Left renal pelvis (tissue), 4 donors: ENCODE measurements at regions not wholly inside any gene's neighbourhood (a gene's known extent, or its start where the extent isn't known, plus 50 kb on each side); places are given as distances from the start of the nearest gene placed in this dataset.

ENCODE experiments used
- DNase-seq, 4 donors: peaks; one replicate each; pipeline ENCODE4 v3.0.0-alpha.2; 2013; ENCODE audit warnings: low read depth in 4 of 4, low spot score in 3 of 4

DNA sequence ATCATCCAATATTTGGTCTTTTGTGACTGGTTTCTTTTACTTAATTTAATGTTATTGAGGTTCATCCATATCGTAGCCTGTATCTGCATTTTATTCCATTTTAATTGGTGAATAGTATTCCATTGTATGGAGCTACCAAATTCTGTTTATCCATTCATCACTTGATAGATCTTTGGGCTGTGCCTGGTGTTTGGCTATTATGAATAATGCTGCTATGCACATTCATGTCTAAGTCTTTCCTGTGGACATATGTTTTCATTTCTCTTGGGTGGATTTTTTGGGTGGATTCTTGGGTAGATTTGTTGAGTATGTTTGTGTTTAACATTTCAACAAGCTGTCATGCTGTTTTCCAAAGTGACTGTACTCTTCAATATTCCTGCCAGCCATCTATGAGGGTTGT is 52.5 kb upstream of the NEDD4L start:
- DNase-seq, result no peak

DNA sequence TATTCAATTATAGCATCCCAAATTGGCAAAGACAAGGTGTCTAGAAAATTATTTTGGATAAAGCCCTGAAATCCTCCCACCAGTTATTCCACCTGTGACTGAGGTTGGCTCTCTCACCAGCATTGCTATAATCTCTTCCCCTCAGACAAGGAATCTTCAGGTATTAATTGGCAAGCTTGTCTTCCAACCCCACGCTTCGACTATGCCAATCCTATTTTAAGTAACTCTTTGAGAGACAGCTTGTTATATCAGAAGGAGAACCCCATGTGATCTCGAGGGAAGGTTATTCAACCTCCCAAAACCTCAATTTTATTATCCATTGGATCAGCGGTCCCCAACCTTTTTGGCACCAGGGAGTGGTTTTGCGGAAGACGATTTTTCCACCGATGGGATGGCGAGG is 54.5 kb upstream of the NEDD4L start:
- DNase-seq, result no peak

DNA sequence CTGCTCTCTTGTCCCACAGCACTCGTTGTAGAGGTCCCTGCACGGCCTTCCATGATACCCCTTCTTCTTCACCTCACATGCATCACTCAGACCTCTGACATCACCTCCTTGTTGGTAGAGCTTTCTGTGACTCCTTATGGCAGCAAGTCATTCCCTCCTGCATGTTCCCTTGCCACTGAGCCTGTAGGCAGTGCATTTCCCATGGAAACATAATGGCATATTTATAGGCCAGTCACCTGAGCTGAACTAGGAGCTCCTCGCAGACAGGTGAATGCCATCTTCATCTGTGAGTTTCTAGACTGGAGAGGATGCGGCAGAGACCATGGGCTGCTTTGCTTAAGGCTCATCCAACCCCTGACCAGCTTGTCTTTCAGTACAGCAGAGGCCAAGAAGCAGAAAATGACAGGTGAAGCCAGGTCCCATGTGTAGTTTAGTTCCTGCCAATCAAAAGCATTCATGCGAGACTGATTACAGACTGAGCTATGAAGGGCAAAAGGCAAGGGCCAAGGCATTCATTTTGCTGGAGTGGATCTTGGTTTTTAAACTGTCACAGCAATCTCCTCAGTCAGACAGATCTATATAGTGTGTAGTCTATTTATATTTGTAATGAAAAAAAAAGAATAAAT is 59.4 kb upstream of the NEDD4L start:
- peak in 2 of 4 donors; percentile 10 to 19 for DNase-seq

DNA sequence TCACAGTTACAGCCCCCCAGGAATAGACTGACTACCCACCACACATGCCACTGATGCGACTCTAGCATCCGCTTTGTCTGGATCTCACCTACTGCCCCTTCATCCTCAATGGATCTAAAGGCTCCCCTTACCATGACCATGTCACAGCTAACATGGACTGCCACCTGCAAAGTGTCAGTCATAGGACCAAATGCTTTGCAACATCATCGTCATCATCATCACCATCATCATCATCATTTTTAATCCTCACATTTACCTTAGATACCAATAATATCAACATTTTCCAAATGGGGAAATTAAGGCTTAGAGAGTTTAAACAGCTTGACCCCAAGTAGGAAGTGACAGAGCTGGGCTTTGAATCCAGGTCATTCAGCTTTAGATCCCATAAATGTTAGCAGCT is 60.1 kb upstream of the NEDD4L start:
- no peak for DNase-seq

DNA sequence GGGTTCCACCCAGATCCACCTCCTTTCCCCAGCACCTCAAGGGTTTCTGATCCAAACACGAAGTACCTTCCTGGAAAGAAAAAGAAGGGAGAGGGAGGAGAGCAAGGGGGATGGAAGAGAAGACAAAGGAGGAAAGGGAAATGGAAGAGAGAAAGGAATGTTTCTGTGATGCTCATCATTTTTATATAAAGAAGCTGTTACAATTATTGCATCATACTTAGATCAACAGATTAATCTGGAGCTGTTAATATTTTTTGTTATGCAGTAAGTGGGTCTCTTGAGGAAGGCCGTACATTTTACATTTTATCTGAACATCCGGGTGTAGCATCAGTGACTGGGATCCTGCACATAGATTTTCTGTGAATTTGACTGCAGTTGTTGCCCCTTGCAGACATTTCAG is 60.6 kb upstream of the NEDD4L start:
- DNase-seq, result no peak

DNA sequence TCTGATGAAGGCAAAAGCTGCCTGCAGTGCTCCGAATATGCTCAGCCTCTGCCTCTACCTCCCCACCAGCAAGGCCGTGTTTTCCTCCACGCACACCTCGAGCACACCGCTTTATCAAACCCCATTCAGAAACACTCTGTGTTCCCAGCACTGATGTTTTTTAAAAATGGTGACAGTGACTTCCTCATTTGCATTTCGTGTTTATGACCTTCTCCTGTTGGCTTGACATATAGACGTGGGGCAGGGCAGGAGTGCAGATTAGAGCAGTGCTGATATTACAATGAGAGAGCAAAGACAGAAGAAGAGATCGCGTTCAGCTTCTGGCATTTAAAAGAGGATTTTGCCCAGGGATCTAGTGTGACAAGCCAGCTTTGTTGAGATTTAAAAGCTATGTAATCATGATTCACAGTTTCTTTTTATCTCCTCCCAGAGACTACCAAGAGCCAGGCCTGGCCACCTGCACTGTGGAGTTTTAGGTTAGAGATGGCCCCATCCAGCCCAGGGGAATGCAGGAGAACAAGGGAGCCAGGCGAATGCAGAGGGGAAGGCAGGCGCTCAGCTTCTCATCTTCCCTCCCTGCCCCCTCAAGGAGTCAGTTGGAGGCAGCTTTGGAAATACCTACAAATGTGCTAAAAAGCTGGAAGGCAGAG is 61.5 kb upstream of the NEDD4L start:
- DNase-seq, result no peak

DNA sequence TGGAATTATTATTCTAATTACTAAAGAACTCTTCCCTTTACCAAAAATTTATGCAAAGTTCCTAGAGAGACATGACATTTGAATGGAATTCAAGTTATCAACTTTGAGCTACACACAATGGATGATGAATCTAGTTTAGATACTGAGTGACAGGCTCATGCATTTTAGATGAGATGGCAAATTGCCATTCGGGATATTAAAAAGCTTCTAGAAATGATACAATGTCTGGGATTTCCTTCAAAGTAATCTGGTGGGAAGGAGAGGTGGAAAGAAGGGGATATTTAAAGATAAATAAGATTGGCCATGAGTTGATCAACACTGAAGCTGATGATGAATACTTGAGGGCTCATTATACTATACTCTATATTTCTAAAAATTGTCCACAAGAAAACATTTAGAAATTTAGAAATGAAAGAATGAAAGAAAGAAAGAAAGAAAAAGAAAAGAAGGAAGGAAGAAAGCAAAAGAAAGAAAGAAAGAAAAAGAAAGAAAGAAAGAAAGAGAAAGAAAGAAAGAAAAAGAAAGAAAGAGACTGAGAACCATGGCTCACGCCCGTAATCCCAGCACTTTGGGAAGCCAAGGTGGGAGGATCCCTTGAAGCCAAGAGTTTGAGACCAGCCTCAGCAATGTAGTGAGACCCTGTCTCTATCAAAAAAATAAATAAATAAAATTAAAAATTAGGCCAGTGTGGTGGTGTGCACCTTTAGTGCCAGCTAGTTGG is 62.6 kb upstream of the NEDD4L start:
- DNase-seq, result no peak

DNA sequence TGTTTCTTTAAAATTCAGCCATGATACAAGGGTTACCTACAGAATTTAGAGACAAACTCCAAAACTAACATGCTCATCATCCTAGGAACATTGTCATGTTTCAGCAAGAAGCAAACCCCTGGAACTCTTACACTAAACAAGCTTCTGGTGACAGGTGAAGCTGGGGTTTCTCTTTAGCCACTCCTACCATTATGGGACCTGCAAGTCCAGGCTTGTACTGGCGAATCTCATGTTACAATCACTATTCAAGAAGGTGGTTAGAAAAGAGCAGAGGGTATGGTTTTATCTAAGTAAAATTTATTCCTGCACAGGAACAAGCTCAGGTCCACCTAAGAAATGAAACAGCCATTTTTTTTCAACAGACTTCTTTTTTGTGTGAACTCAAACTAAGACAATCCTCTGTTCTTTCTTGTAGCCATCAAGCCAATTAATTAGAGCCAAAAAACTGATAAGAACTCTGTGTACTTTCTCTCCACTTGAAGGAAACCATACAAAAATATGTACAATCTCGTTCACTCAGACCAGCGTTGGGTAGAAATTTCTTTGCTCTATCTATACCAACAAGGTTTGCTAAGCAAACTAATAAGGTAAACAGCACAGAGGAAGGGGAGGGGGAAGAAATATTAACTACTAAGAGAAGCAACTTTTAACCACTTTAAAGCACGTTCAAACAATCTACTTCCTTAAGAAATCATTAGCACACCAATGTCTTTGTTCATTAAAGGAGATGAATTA is 63.3 kb upstream of the NEDD4L start:
- no peak for DNase-seq

DNA sequence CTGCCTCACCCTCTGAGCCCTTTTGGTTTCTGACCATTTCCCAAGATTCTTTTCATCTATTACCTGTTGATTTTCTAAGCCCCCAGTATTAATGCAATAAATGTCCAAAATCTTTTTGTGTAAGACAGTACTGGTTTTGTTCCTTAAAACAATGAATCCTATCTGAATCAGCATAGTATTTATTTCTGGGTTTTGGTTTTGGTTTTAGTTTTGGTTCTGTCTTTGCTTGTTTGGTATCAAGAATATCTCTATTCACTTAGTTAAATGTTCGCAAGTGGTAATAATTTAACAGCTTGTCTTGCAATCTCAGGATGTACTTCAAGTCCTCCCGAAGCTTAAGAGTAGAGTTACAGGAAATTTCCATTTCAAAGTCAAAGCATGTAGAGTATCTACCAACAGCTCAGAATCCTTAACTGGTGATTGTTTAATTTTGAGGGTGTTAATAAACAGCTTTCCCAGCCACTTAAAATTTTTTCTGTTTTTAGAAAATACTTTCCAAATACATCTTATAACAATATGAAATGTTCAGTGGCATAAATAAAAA is 67.7 kb upstream of the NEDD4L start:
- DNase-seq, result no peak

DNA sequence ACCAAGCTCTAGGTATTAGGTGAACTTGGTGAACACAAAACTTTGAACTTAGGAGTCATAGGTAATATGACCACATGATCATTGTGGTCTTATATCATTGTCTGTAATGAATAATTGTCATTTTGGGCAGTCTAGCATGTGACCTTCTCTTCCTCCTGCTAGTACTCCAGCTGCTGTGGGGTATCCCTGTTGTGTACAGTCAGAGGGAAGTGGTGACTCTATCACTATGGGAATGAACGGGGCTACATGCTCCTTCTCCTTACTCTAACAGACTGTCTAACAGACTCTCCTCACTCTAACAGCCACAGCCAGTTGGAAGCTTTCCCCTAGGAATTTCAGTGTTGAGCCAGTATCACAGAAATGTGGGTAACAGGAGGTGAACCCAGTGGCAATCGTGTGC is 68.2 kb upstream of the NEDD4L start:
- DNase-seq, result no peak

DNA sequence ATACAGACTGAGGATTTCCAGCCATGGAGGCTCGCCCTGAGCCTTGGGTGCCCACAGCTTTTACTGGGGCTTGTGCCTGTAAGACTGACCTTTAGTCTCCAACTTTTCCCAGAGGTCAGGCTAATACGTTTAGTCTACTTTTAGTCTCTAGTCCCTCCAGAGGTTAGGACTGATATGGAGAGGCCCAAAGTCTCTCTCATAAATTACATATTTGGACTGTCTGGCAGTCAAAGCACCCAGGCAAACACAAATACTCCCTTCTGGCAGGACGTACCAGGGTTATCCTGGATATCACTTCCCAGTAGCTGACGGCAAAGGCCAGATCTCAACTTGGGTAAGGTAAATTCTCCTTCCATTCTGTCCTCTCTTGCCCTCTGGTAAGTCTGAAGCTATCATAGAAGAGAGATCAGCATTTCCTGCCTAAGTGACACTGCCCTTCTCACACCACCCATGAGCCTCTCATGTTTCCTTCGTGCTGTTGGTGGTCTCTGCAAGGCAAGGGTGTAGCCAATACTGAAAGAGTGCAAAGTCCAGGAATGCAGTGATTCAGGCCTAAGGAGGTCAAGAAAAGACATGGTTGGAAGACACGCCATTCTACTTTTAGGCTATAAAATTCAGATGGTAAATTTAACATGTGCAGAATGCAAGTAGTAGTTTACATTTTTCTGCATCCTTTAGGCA is 69.3 kb upstream of the NEDD4L start:
- no peak for DNase-seq

DNA sequence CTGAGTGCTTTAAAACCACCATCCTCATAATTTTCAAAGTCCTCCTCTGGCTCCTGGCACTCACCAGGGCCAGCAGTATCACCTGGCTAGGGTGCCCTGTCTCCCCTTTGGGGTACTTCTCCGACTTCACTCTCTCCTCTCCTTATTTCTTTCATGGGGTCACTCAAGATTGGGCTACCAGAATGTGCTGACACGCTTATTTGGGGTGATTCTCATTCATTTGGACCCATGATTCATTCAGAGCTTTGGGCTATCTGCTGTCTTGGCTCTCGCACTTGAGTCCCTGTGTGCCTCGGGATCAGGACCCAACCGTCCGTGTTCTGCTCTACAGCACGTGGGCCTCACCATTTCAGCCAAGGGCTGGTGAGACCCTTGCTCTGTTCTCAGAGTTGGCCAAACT is 70.1 kb upstream of the NEDD4L start:
- no peak for DNase-seq

DNA sequence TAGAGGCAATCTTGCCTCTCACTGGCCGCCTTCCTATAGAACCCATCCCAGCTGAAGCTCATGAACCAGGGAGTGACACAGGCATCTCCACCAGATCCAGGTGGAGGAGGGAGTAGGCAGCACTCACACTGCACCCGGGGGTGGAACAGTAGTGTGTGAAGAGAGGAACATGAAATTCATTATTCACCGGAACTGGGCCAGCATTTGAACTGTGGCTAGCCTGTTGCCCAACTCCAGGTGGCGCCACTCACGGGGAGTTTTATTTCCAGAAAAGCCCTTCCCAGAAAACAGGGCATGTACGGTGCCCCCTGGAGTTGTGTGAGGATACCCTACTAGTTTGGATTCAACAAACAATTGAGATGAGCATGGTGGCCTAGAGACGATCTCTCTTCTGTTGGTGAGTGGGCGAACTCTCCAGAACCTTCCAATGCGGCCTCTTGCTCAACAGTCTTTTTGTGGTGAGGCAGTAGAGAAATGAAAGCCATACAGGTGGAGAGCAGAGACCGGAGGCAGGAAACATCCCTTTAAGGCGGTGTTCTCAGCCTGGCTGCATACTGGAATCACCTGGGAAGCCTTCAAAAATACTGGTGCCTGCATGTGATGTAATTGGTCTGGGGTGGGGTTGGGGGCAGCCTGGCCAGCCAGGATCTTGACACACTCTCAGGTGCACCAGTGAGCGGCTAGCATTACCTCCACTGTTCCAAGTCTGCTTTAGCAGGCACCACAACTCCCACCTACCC is 73.5 kb upstream of the NEDD4L start:
- DNase-seq, result no peak

DNA sequence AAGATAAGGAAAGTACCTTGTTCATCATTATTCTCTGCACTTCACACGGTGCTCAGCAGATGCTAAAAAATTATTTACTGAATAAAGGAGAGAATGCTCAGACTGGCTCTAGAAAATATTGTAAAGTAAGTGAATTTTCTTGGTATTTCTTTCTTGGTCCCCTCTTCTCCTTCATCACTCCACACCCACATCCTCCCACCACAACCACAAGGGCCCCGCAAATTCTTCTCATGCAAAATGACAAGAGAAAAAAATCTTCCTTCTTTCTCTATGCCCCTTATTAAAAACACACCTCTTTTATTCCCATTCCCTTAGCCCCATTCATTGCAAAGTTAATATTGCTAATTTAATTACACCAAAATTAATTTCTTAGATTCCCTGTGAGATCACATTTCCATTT is 74.2 kb upstream of the NEDD4L start:
- DNase-seq, result no peak

DNA sequence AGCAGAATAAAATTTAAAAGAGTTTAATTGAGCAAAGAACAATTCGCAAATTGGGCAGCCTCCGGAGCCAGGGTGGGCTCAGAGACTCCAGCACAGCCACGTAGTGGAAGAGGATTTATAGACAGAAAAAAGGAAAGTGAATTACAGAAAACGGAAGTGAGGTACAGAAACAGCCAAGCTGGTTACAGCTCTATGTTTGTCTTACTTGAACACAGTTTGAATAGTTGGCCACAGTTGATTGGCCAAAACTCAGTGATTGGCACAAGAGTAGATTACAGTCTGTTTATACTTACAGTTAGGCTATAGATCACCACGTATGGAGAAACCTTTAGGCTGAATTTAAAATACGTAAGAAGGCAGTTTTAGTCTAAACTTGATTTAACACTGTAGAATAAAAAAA is 78.8 kb upstream of the NEDD4L start:
- DNase-seq, result no peak

DNA sequence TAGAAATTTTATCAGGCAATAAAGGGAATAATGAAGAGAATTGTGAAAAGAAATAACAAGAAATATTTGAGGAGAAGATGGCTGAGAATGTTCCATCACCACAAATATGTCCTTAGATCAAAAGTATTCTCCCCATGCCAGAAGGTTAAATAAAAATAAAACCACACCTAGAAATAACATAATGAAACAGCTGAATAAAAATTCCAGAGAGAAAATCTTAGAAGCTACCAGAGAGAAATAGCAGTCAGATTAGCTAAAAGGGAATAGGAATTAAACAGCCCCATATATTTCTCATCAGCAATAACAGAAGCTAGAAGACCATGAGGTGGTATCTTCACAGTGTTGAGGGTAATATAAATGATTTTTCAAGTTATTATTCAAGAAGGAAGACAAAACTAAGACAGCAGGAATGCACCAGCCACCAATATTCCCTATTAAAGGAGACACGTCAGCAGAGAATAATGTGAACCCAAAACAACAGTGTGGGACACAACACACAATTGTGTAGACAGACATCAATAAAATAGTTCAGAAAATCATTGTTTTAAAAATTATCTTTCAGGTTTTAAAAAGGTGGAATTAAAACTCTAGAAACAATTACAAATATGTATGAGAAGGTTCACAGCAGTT is 82.0 kb upstream of the NEDD4L start:
- no peak for DNase-seq

DNA sequence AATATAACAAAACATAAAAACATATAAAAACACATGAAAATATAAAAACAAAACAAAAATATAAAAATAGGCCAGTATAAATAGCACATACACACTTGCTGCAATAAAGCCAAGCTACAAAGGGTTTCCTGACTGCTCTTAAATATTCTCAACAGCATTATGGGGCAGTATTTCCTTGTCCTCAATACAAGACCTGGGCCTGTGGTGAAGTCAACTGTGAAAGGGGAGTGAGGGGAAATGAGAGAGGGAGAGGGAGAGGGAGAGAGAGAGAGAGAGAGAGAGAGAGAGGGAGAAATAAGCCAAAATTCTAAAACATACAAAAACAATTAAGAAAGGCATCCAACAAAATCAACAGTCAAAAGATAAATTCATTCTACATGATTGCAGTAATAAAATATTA is 82.6 kb upstream of the NEDD4L start:
- no peak for DNase-seq

DNA sequence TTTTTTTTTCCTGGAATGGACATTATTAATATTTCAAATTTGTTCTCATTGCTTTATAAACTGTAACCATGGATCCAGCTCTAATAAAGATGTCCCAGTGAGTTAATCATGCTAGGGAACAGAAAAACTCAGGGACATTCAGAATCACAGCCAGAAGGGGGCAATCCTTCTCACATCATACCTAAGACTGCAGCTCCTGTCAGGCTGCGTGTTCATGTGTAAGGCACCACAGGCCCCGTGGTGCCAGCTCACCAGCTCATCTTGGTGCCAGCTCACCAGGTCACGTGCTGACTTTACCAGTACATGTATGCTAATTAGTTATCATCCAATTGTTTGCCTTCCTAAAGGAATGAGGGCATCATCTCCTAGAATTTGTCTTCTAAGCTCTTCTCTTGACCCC is 84.7 kb upstream of the NEDD4L start:
- DNase-seq, result peak in 1 of 4 donors; percentile 14

DNA sequence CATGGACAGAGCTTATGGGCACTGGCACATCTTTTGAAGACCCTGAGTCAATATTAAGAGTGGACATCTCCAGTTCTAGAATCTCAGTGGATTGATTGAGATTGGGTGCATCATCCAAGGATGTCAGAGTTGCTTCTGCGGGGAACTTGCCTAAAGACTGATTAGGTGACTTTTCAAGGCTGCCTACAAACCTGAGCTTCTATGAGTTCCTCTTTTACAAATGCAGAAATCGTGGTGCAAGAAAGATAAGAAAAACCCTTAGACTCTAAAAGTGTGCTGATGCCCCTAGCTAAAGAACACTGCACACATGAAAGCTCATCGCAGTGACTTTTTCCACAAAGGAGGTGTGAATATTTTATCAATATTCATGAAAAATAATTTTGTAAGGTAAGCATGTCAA is 86.8 kb upstream of the NEDD4L start:
- DNase-seq, result no peak

DNA sequence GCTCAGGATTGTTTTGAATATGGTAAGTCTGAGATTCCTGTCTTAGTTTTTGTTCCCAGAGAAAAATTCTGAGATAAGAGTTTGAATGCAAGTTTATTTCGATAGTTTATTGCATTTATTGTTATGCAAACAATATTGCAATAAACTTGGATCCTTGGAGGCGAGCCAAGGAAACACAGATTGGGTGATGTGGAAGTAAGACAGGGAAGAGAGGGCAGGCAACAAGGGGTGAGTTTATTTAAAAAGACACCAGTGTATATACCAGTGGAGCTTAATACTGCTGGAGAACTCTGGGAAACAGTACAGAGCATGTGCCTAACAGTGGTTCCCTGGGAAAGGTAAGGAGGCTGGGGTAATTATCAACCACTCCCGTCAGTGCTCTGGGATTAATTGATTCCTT is 87.5 kb upstream of the NEDD4L start:
- no peak for DNase-seq
